SK-N-SH (cell line): ENCODE measurements at regions not wholly inside any gene's neighbourhood (a gene's known extent, or its start where the extent isn't known, plus 50 kb on each side); places are given as distances from the start of the nearest gene placed in this dataset.
A peak's percentile ranks its signal among the peaks of the same experiment; 100 is the strongest.

Experiments
- CTCF ChIA-PET: fragments of 300-600, 350-600 bp; formaldehyde crosslinking; extraction: SDS; loops from one replicate; lab custom pipeline; 2021; lab: Yijun Ruan, JAX
- POLR2A ChIA-PET: fragments of 350-600 bp; sonication (Branson Sonifier 250); formaldehyde crosslinking; extraction: SDS; loops from one replicate; lab custom pipeline; 2020; ENCODE audit warnings: antibody characterized with exemption, inconsistent platforms; lab: Yijun Ruan, JAX
- DNase-seq: peaks from one replicate; pipeline ENCODE4 v3.0.0; 2012
- H2AFZ ChIP-seq: fragments of 200-600 bp; sonication (generic); 2 replicates; pipeline ENCODE4 v1.8.1; 2016; ENCODE audit warnings: antibody characterized with exemption, mild to moderate bottlenecking, low read depth
- H3F3A ChIP-seq: fragments of 200-600 bp; sonication (generic); replicated peaks from 2 replicates; pipeline ENCODE3; 2016; ENCODE audit warnings: antibody characterized with exemption, mild to moderate bottlenecking; ENCODE audit not compliant: insufficient read depth
- H3K27ac ChIP-seq, 2 experiments: fragments of 200-500 bp in 1 of 2; fragments of 200-600 bp in 1 of 2; sonication (Bioruptor generic) in 1 of 2; sonication (generic), shearing (Covaris generic) in 1 of 2; 2 replicates each; pipeline versions ENCODE4 v1.5.1 to v1.6.1; 2014 to 2016; ENCODE audit warnings: low read depth in 2 of 2, inconsistent platforms in 1 of 2, low read length in 1 of 2, mild to moderate bottlenecking in 1 of 2, mixed read lengths in 1 of 2
- H3K27me3 ChIP-seq: fragments of 200-600 bp; sonication (generic), shearing (Covaris generic); 2 replicates; pipeline ENCODE4 v1.6.1; 2016; ENCODE audit warnings: mixed run types; ENCODE audit not compliant: insufficient read depth
- H3K36me3 ChIP-seq, 2 experiments: fragments of 200-500 bp in 1 of 2; fragments of 200-600 bp in 1 of 2; sonication (Bioruptor generic) in 1 of 2; sonication (generic) in 1 of 2; replicated peaks in 1 of 2; 2 replicates each; pipeline versions ENCODE3 to v1.5.1; 2014 to 2016; ENCODE audit warnings: low read length in 1 of 2, mild to moderate bottlenecking in 1 of 2; ENCODE audit not compliant: insufficient read depth in 2 of 2, control insufficient read depth in 1 of 2
- H3K4me1 ChIP-seq, 2 experiments: fragments of 200-500 bp in 1 of 2; fragments of 200-600 bp in 1 of 2; sonication (Bioruptor generic) in 1 of 2; sonication (generic), shearing (Covaris generic) in 1 of 2; 2 replicates each; pipeline versions ENCODE4 v1.5.1 to v1.6.1; 2014 to 2016; ENCODE audit warnings: low read depth in 1 of 2, low read length in 1 of 2, mixed run types in 1 of 2; ENCODE audit not compliant: insufficient read depth in 2 of 2, control insufficient read depth in 1 of 2
- H3K4me2 ChIP-seq: fragments of 200-600 bp; sonication (generic), shearing (Covaris generic); 2 replicates; pipeline ENCODE4 v1.6.1; 2017; ENCODE audit warnings: mixed run types
- H3K4me3 ChIP-seq, 2 experiments: fragments of 200-500 bp in 1 of 2; fragments of 200-600 bp in 1 of 2; sonication (Bioruptor generic) in 1 of 2; sonication (generic), shearing (Covaris generic) in 1 of 2; 2 replicates each; pipeline versions ENCODE4 v1.5.1 to v1.8.1; 2014 to 2016; ENCODE audit warnings: low read depth in 2 of 2, inconsistent platforms in 1 of 2, low read length in 1 of 2, mild to moderate bottlenecking in 1 of 2, mixed read lengths in 1 of 2, moderate library complexity in 1 of 2
- H3K79me2 ChIP-seq: fragments of 200-600 bp; sonication (generic); 2 replicates; pipeline ENCODE4 v1.8.1; 2017; ENCODE audit warnings: mild to moderate bottlenecking; ENCODE audit not compliant: insufficient read depth
- H3K9ac ChIP-seq: fragments of 200-600 bp; sonication (generic); 2 replicates; pipeline ENCODE4 v1.6.1; 2017; ENCODE audit warnings: mixed run types
- H3K9me2 ChIP-seq: fragments of 200-600 bp; sonication (generic); 2 replicates; pipeline ENCODE4 v1.6.1; 2017; ENCODE audit warnings: mixed run types
- H3K9me3 ChIP-seq: fragments of 200-600 bp; sonication (generic); 2 replicates; pipeline ENCODE4 v1.6.1; 2017; ENCODE audit warnings: mixed run types, mild to moderate bottlenecking, moderate library complexity
- H4K20me1 ChIP-seq: fragments of 200-600 bp; sonication (generic); 2 replicates; pipeline ENCODE4 v1.6.1; 2017; ENCODE audit warnings: mild to moderate bottlenecking, mixed run types; ENCODE audit not compliant: insufficient read depth
- CHD2 ChIP-seq: fragments of 150-350 bp; IDR thresholded peaks from 2 replicates; pipeline ENCODE4 v1.6.1; 2018; ENCODE audit warnings: low read length; ENCODE audit not compliant: partially characterized antibody
- ELF1 ChIP-seq: IDR thresholded peaks from 2 replicates; pipeline ENCODE4 v1.4.0; 2012
- EP300 ChIP-seq, 2 experiments: IDR thresholded peaks; 2 replicates each; pipeline versions ENCODE4 v1.4.0 to v1.6.1; 2012; ENCODE audit warnings: borderline replicate concordance in 1 of 2, low read depth in 1 of 2, low read length in 1 of 2
- EZH2phosphoT487 ChIP-seq: fragments of 200-600 bp; sonication (generic); IDR thresholded peaks from 2 replicates; pipeline ENCODE4 v1.6.1; 2017; ENCODE audit warnings: low read depth, mixed run types, mild to moderate bottlenecking, antibody characterized with exemption, moderate library complexity, borderline replicate concordance
- FOSL2 ChIP-seq: IDR thresholded peaks from 2 replicates; pipeline ENCODE4 v1.4.0; 2012; ENCODE audit warnings: low read depth, mild to moderate bottlenecking, moderate library complexity, borderline replicate concordance
- FOXJ3 ChIP-seq: sonication (generic); formaldehyde crosslinking; IDR thresholded peaks from 2 replicates; pipeline ENCODE4 v1.5.1; 2020; ENCODE audit warnings: mild to moderate bottlenecking, missing genetic modification reagents
- FOXM1 ChIP-seq: IDR thresholded peaks from 2 replicates; pipeline ENCODE4 v1.4.0; 2012; ENCODE audit warnings: low read depth, mild to moderate bottlenecking
- GATA2 ChIP-seq: sonication (generic); formaldehyde crosslinking; IDR thresholded peaks from 2 replicates; pipeline ENCODE4 v1.5.0; 2020; ENCODE audit warnings: mild to moderate bottlenecking, missing genetic modification reagents
- MEF2A ChIP-seq: IDR thresholded peaks from 2 replicates; pipeline ENCODE4 v1.4.0; 2012; ENCODE audit warnings: low read depth, borderline replicate concordance
- MXI1 ChIP-seq: IDR thresholded peaks from 2 replicates; pipeline ENCODE4 v1.6.1; 2012; ENCODE audit warnings: mild to moderate bottlenecking, low read depth, low read length, improper control_type of control experiment
- NRF1 ChIP-seq: IDR thresholded peaks from 2 replicates; pipeline ENCODE4 v1.6.1; 2012; ENCODE audit warnings: low read depth, mild to moderate bottlenecking, low read length
- POLR2AphosphoS5 ChIP-seq: IDR thresholded peaks from 2 replicates; pipeline ENCODE4 v1.6.1; 2012; ENCODE audit warnings: low read depth, low read length
- RCOR1 ChIP-seq: fragments of 150-350 bp; IDR thresholded peaks from 2 replicates; pipeline ENCODE4 v1.6.1; 2017; ENCODE audit warnings: antibody characterized with exemption, low read length
- RFX5 ChIP-seq: IDR thresholded peaks from 2 replicates; pipeline ENCODE4 v1.6.1; 2012; ENCODE audit warnings: mild to moderate bottlenecking, improper control_type of control experiment, low read length
- RXRA ChIP-seq: IDR thresholded peaks from 2 replicates; pipeline ENCODE4 v1.4.0; 2012; ENCODE audit warnings: low read depth, mild to moderate bottlenecking, borderline replicate concordance
- SIN3A ChIP-seq: IDR thresholded peaks from 2 replicates; pipeline ENCODE4 v1.6.1; 2012; ENCODE audit warnings: low read depth, mild to moderate bottlenecking, low read length, moderate library complexity, borderline replicate concordance
- SMC3 ChIP-seq: IDR thresholded peaks from 2 replicates; pipeline ENCODE4 v1.6.1; 2012; ENCODE audit warnings: low read depth, low read length, improper control_type of control experiment
- TCF12 ChIP-seq: IDR thresholded peaks from 2 replicates; pipeline ENCODE4 v1.4.0; 2012
- TEAD4 ChIP-seq: IDR thresholded peaks from 2 replicates; pipeline ENCODE4 v1.4.0; 2012; ENCODE audit warnings: mild to moderate bottlenecking, borderline replicate concordance; ENCODE audit not compliant: insufficient read depth
- YY1 ChIP-seq: IDR thresholded peaks from 2 replicates; pipeline ENCODE4 v1.4.0; 2012; ENCODE audit warnings: low read depth, mild to moderate bottlenecking
- WGBS: methylation state at CpG from one replicate; pipeline ENCODE4 v1.1.6; 2017; ENCODE audit warnings: low lambda C conversion rate; 5-methylcytosine and 5-hydroxymethylcytosine counted together
- TF ChIP-seq, protein P1 (sequence below): IDR thresholded peaks from 2 replicates; pipeline ENCODE4 v1.4.0; 2012; ENCODE audit warnings: low read depth, borderline replicate concordance
- TF ChIP-seq, protein P2 (sequence below): IDR thresholded peaks from 2 replicates; pipeline ENCODE4 v1.4.0; 2012; ENCODE audit warnings: low read depth
- TF ChIP-seq, protein P3 (sequence below): IDR thresholded peaks from 2 replicates; pipeline ENCODE4 v1.6.1; 2012; ENCODE audit warnings: mild to moderate bottlenecking, low read depth, low read length, moderate library complexity
- TF ChIP-seq, protein P4 (sequence below): fragments of 200-600 bp; sonication (generic); IDR thresholded peaks from 2 replicates; pipeline ENCODE4 v1.6.1; 2017; ENCODE audit warnings: antibody characterized with exemption, mild to moderate bottlenecking, moderate library complexity
- TF ChIP-seq, protein P5 (sequence below): fragments of 150-350 bp; IDR thresholded peaks from 2 replicates; pipeline ENCODE4 v1.6.1; 2017; ENCODE audit warnings: antibody characterized with exemption, low read length, low read depth, borderline replicate concordance
- TF ChIP-seq, protein P6 (sequence below): IDR thresholded peaks from 2 replicates; pipeline ENCODE4; 2012

DNA sequence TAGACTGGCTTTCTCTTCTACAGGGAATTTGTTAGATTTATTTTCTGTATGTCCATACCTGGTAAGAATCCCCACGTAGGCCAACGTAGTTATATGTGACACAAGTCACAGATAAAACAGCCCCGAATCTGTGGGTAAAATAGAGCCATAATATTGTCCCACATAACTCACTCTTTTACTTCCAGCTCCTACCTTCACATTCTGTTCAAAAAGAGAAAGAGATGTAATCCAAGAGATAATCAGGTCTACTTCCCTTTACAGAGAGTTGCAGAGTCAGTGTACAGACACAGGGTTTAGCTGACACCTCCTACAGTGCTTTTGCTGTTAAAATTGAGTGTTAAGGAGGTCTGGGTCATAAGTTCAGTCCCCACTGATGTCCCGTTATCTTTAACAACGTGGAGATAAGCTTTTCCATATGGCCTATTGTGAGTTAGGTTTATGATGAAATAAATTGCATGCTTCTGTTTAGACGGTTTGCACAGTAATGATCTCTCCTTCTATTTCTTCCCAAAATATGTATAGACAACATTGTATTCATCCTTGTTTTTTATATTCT is 446.5 kb downstream of the ADAMTS20 start:
- Histone ChIP-seq H3K79me2 (no peaks in the 10 kb centered on the region), H3K9me2 (no peaks in the 10 kb centered on the region), H4K20me1 (no peaks in the 10 kb centered on the region), H2AFZ (no peak overlapping the region), H3K4me2 (no peak overlapping the region), H3K36me3 (no peaks in the 10 kb centered on the region), H3K4me1 (peaks cover 0 to 8% of the 10 kb centered on the region in 2 experiments; a peak in 2 of 4 replicates), H3K9me3 (no peaks in the 10 kb centered on the region), H3K27ac (peak overlapping the region in 1 of 2 experiments; percentile 86; a peak in 2 of 4 replicates), H3K27me3 (no peaks in the 10 kb centered on the region), H3K4me3 (no peak overlapping the region), H3F3A (no peaks in the 10 kb centered on the region), H3K9ac (no peak overlapping the region)
- peak; percentile 17 for DNase-seq
- CTCF ChIA-PET: no interaction called here
- POLR2A ChIA-PET: no interaction called here
- WGBS: 21% methylated on average over 6 of the region's 6 CpGs
- TF ChIP-seq POLR2AphosphoS5 (no peak), FOXJ3 (CRISPR knock-in tag) (no peak), NRF1 (no peak), EP300 (IDR thresholded peaks at IDR 0.05; ENCODE audit: borderline replicate concordance in 1 of 2, low read depth in 1 of 2, low read length in 1 of 2) (peak in 1 of 2 experiments; percentile 91; a peak in 2 of 4 replicates), FOSL2 (no peak), RXRA (no peak), RCOR1 (peak; percentile 84), ELF1 (no peak), FOXM1 (no peak), SMC3 (no peak), TEAD4 (no peak), MXI1 (0 out of 2 replicates have a peak, but pooled peaks have one; percentile 28), GATA2 (peak; percentile 87), CHD2 (peak; percentile 65), MEF2A (no peak), RFX5 (no peak), TCF12 (0 out of 2 replicates have a peak, but pooled peaks have one; percentile 6), YY1 (no peak), EZH2phosphoT487 (no peak), SIN3A (no peak)
- TF ChIP-seq, protein P1, sequence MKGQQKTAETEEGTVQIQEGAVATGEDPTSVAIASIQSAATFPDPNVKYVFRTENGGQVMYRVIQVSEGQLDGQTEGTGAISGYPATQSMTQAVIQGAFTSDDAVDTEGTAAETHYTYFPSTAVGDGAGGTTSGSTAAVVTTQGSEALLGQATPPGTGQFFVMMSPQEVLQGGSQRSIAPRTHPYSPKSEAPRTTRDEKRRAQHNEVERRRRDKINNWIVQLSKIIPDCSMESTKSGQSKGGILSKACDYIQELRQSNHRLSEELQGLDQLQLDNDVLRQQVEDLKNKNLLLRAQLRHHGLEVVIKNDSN: no peak
- TF ChIP-seq, protein P2, sequence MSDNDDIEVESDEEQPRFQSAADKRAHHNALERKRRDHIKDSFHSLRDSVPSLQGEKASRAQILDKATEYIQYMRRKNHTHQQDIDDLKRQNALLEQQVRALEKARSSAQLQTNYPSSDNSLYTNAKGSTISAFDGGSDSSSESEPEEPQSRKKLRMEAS: no peak
- TF ChIP-seq, protein P3, sequence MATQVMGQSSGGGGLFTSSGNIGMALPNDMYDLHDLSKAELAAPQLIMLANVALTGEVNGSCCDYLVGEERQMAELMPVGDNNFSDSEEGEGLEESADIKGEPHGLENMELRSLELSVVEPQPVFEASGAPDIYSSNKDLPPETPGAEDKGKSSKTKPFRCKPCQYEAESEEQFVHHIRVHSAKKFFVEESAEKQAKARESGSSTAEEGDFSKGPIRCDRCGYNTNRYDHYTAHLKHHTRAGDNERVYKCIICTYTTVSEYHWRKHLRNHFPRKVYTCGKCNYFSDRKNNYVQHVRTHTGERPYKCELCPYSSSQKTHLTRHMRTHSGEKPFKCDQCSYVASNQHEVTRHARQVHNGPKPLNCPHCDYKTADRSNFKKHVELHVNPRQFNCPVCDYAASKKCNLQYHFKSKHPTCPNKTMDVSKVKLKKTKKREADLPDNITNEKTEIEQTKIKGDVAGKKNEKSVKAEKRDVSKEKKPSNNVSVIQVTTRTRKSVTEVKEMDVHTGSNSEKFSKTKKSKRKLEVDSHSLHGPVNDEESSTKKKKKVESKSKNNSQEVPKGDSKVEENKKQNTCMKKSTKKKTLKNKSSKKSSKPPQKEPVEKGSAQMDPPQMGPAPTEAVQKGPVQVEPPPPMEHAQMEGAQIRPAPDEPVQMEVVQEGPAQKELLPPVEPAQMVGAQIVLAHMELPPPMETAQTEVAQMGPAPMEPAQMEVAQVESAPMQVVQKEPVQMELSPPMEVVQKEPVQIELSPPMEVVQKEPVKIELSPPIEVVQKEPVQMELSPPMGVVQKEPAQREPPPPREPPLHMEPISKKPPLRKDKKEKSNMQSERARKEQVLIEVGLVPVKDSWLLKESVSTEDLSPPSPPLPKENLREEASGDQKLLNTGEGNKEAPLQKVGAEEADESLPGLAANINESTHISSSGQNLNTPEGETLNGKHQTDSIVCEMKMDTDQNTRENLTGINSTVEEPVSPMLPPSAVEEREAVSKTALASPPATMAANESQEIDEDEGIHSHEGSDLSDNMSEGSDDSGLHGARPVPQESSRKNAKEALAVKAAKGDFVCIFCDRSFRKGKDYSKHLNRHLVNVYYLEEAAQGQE: no peak
- TF ChIP-seq, protein P4, sequence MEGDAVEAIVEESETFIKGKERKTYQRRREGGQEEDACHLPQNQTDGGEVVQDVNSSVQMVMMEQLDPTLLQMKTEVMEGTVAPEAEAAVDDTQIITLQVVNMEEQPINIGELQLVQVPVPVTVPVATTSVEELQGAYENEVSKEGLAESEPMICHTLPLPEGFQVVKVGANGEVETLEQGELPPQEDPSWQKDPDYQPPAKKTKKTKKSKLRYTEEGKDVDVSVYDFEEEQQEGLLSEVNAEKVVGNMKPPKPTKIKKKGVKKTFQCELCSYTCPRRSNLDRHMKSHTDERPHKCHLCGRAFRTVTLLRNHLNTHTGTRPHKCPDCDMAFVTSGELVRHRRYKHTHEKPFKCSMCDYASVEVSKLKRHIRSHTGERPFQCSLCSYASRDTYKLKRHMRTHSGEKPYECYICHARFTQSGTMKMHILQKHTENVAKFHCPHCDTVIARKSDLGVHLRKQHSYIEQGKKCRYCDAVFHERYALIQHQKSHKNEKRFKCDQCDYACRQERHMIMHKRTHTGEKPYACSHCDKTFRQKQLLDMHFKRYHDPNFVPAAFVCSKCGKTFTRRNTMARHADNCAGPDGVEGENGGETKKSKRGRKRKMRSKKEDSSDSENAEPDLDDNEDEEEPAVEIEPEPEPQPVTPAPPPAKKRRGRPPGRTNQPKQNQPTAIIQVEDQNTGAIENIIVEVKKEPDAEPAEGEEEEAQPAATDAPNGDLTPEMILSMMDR: no peak
- TF ChIP-seq, protein P5, sequence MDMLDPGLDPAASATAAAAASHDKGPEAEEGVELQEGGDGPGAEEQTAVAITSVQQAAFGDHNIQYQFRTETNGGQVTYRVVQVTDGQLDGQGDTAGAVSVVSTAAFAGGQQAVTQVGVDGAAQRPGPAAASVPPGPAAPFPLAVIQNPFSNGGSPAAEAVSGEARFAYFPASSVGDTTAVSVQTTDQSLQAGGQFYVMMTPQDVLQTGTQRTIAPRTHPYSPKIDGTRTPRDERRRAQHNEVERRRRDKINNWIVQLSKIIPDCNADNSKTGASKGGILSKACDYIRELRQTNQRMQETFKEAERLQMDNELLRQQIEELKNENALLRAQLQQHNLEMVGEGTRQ: no peak
- TF ChIP-seq, protein P6, sequence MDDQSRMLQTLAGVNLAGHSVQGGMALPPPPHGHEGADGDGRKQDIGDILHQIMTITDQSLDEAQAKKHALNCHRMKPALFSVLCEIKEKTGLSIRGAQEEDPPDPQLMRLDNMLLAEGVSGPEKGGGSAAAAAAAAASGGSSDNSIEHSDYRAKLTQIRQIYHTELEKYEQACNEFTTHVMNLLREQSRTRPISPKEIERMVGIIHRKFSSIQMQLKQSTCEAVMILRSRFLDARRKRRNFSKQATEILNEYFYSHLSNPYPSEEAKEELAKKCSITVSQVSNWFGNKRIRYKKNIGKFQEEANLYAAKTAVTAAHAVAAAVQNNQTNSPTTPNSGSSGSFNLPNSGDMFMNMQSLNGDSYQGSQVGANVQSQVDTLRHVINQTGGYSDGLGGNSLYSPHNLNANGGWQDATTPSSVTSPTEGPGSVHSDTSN: no peak
